B cell (primary cell): ENCODE measurements at regions not wholly inside any gene's neighbourhood (a gene's known extent, or its start where the extent isn't known, plus 50 kb on each side); places are given as distances from the start of the nearest gene placed in this dataset.

ENCODE experiments used
- ATAC-seq: fragments of 200-7000 bp; cut with Tn5 transposase; one replicate; pipeline ENCODE4 v1.10.0; 2021; ENCODE audit warnings: low read depth, mild to moderate bottlenecking, moderate number of reproducible peaks, moderate library complexity
- CTCF ChIA-PET: fragments of 350-600 bp; sonication (Branson Sonifier 250); formaldehyde crosslinking; loops from one replicate; lab custom pipeline; 2021; ENCODE audit warnings: antibody characterized with exemption, inconsistent platforms; lab: Charles Lee
- POLR2A ChIA-PET: fragments of 350-600 bp; sonication (Branson Sonifier 250); formaldehyde crosslinking; loops from one replicate; lab custom pipeline; 2021; ENCODE audit warnings: antibody characterized with exemption; lab: Charles Lee
- DNase-seq: peaks from one replicate; pipeline ENCODE4 v3.0.0; 2013
- H2AFZ ChIP-seq: 2 replicates; pipeline ENCODE4 v1.6.1; 2012; ENCODE audit warnings: mild to moderate bottlenecking, low read depth, low read length; ENCODE audit not compliant: insufficient read depth, poor library complexity, severe bottlenecking
- H3K27ac ChIP-seq, 2 donors: 1 replicate in 1 of 2; 2 replicates in 1 of 2; pipeline ENCODE4 v1.5.1; 2012 to 2013; ENCODE audit warnings: low read length in 2 of 2, mild to moderate bottlenecking in 2 of 2, moderate library complexity in 1 of 2
- H3K27me3 ChIP-seq, 4 experiments: fragments of 200-600 bp in 1 of 4; sonication (generic) in 1 of 4; replicated peaks in 1 of 4; 1 replicate in 2 of 4; 2 replicates in 2 of 4; pipeline versions ENCODE4 v1.6.1 to v1.7.0; 2013 to 2016; ENCODE audit warnings: low read length in 3 of 4, mild to moderate bottlenecking in 2 of 4, mixed read lengths in 1 of 4, moderate library complexity in 1 of 4; ENCODE audit not compliant: insufficient read depth in 4 of 4, control insufficient read depth in 3 of 4; ENCODE audit errors: control extremely low read depth in 1 of 4
- H3K36me3 ChIP-seq, 2 experiments: replicated peaks in 1 of 2; 1 replicate in 1 of 2; 2 replicates in 1 of 2; pipeline versions ENCODE4 v1.6.1 to v1.7.1; 2013; ENCODE audit warnings: low read length in 1 of 2; ENCODE audit not compliant: insufficient read depth in 2 of 2, control insufficient read depth in 1 of 2; ENCODE audit errors: control extremely low read depth in 1 of 2, extremely low read depth in 1 of 2
- H3K4me1 ChIP-seq, 2 donors: fragments of 200-600 bp in 1 of 2; sonication (generic) in 1 of 2; 1 replicate in 1 of 2; 2 replicates in 1 of 2; pipeline versions ENCODE4 v1.5.1 to v1.6.1; 2013 to 2017; ENCODE audit warnings: low read length in 2 of 2; ENCODE audit not compliant: control insufficient read depth in 2 of 2, insufficient read depth in 2 of 2
- H3K4me2 ChIP-seq: replicated peaks from 2 replicates; pipeline ENCODE3; 2012; ENCODE audit warnings: mild to moderate bottlenecking, low read depth, low read length; ENCODE audit not compliant: poor library complexity, severe bottlenecking
- H3K4me3 ChIP-seq, 5 experiments: fragments of 200-600 bp in 1 of 5; sonication (generic) in 1 of 5; 1 replicate in 3 of 5; 2 replicates in 2 of 5; pipeline versions ENCODE4 v1.5.1 to v1.7.0; 2011 to 2016; ENCODE audit warnings: low read length in 4 of 5, mild to moderate bottlenecking in 4 of 5, low read depth in 2 of 5, control low read depth in 1 of 5, moderate library complexity in 1 of 5; ENCODE audit not compliant: insufficient read depth in 1 of 5; ENCODE audit errors: control extremely low read depth in 1 of 5, extremely low read depth in 1 of 5
- H3K79me2 ChIP-seq: fragments of 200-600 bp; sonication (generic); one replicate; pipeline ENCODE4 v1.6.0; 2016; ENCODE audit warnings: low read length; ENCODE audit not compliant: control insufficient read depth, insufficient read depth
- H3K9ac ChIP-seq: fragments of 200-600 bp; sonication (generic); 2 replicates; pipeline ENCODE4 v1.6.1; 2017; ENCODE audit warnings: mild to moderate bottlenecking, low read length, moderate library complexity
- H3K9me3 ChIP-seq, 3 donors: one replicate each; pipeline versions ENCODE4 v1.6.1 to v1.7.1; 2013; ENCODE audit warnings: low read length in 2 of 3; ENCODE audit not compliant: control insufficient read depth in 2 of 3, insufficient read depth in 1 of 3; ENCODE audit errors: control extremely low read depth in 1 of 3
- H4K20me1 ChIP-seq: 2 replicates; pipeline ENCODE4 v1.6.0; 2012; ENCODE audit warnings: mild to moderate bottlenecking, low read length; ENCODE audit not compliant: insufficient read depth, control insufficient read depth, poor library complexity, severe bottlenecking
- H3K27ac Mint-ChIP-seq: one replicate; pipeline ENCODE4 v1.8.0; 2021; ENCODE audit warnings: mixed read lengths
- H3K27me3 Mint-ChIP-seq: one replicate; pipeline ENCODE4 v1.8.0; 2021; ENCODE audit warnings: mixed read lengths
- H3K4me1 Mint-ChIP-seq: one replicate; pipeline ENCODE4 v1.8.0; 2021; ENCODE audit warnings: mixed read lengths
- H3K4me3 Mint-ChIP-seq: one replicate; pipeline ENCODE4 v1.8.0; 2021; ENCODE audit warnings: mixed read lengths
- H3K9me3 Mint-ChIP-seq: one replicate; pipeline ENCODE4 v1.8.0; 2022; ENCODE audit warnings: mixed read lengths; ENCODE audit not compliant: insufficient read depth
- CTCF ChIP-seq: fragments of 200-600 bp; IDR thresholded peaks from one replicate; pipeline ENCODE4 v1.8.0; 2022; ENCODE audit warnings: antibody characterized with exemption, mild to moderate bottlenecking
- WGBS: methylation state at CpG from one replicate; pipeline ENCODE4 v1.1.5; 2013; ENCODE audit warnings: missing lambda C conversion rate; ENCODE audit not compliant: insufficient coverage; 5-methylcytosine and 5-hydroxymethylcytosine counted together
- intact Hi-C: fragments of 100-400 bp; cut with micrococcal nuclease; formaldehyde crosslinking; loops from one replicate; pipeline ENCODE4 v1.10.0; 2022

DNA sequence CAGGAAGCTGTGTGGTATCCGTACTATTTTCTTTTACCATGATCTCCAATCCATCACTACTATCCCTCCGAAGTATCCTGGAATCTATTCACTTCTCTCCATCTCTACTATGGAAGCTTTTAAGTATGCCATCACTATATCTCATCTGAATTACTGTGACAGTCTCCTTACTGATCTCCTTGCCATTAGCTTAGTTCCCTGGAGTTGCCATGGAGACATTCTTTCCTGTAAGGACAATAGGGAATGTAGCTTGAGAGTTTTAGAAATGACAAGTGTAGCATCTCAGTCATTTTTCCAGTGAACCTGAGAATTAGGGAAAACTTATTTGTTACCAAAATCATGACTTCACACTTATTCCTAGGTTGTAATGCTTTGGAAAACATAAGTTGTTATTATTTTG lies 86.3 kb downstream of the HPGD start:
- WGBS: 100% methylated on average over 1 of the region's 2 CpGs
- intact Hi-C loops: no loop called here
- no peaks in the 10 kb centered on the region for H3K4me1 ChIP-seq
- no peak overlapping the region for H3K4me3 ChIP-seq
- Mint-ChIP-seq H3K4me3 (no peak overlapping the region), H3K27me3 (no peaks in the 10 kb centered on the region), H3K4me1 (no peaks in the 10 kb centered on the region), H3K9me3 (no peaks in the 10 kb centered on the region), H3K27ac (no peak overlapping the region)
- H3K4me2 ChIP-seq: no peak overlapping the region
- ChIA-PET POLR2A (no interaction called here), CTCF (no interaction called here)
- peaks cover 0 to 1% (median 0%) of the 10 kb centered on the region in 3 donors for H3K9me3 ChIP-seq
- no peak overlapping the region for H2AFZ ChIP-seq
- no peaks in the 10 kb centered on the region for H3K27me3 ChIP-seq
- TF ChIP-seq CTCF: no peak
- no peaks in the 10 kb centered on the region for H3K36me3 ChIP-seq
- H3K79me2 ChIP-seq: no peaks in the 10 kb centered on the region
- no peak overlapping the region for H3K27ac ChIP-seq
- no peaks in the 10 kb centered on the region for H4K20me1 ChIP-seq
- DNase-seq (no peak), ATAC-seq (no peak)
- no peak overlapping the region for H3K9ac ChIP-seq

DNA sequence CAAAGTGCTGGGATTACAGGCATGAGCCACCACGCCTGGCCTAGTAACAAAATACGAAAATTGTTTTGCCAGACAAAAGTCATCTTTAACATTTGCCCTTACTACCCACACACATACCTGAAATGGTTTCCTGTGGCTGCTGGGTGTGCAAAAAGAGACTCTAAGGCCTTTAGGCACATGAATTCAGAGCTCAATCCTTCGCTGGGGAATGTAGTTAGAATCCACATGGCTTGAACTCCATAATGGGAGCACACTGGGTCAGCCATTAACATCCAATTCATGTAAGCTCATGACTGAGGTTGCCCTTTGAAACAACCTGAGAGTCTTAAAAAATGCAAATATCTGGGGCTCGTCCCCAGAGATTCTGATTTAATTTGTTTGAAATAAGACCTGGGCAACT lies 87.8 kb downstream of the HPGD start:
- intact Hi-C loops: no loop called here
- Mint-ChIP-seq H3K4me1 (no peaks in the 10 kb centered on the region), H3K27ac (no peak overlapping the region), H3K4me3 (no peak overlapping the region), H3K27me3 (no peaks in the 10 kb centered on the region), H3K9me3 (no peaks in the 10 kb centered on the region)
- H3K27ac ChIP-seq: no peak overlapping the region
- WGBS: 95% methylated on average over 2 of the region's 4 CpGs
- DNase-seq: no peak
- POLR2A ChIA-PET: no interaction called here
- CTCF ChIA-PET: no interaction called here
- no peaks in the 10 kb centered on the region for H3K4me1 ChIP-seq
- no peaks in the 10 kb centered on the region for H3K79me2 ChIP-seq
- no peaks in the 10 kb centered on the region for H3K36me3 ChIP-seq
- no peak overlapping the region for H3K4me2 ChIP-seq
- no peak overlapping the region for H3K4me3 ChIP-seq
- no peaks in the 10 kb centered on the region for H3K9me3 ChIP-seq
- no peaks in the 10 kb centered on the region for H3K27me3 ChIP-seq
- TF ChIP-seq CTCF: no peak
- H2AFZ ChIP-seq: no peak overlapping the region
- no peak overlapping the region for H3K9ac ChIP-seq
- no peaks in the 10 kb centered on the region for H4K20me1 ChIP-seq
- no peak for ATAC-seq
